ENCODE measurements at regions not wholly inside any gene's neighbourhood (a gene's known extent, or its start where the extent isn't known, plus 50 kb on each side); places are given as distances from the start of the nearest gene placed in this dataset.

GRCh38 chr13:88675347-88675996, 1004.3 kb downstream of the SLITRK5 start (continued):
- no peak for TF ChIP-seq RERE (CRISPR knock-in tag; IDR thresholded peaks at IDR 0.05; ENCODE audit: borderline replicate concordance)
- TF ChIP-seq, protein P1, sequence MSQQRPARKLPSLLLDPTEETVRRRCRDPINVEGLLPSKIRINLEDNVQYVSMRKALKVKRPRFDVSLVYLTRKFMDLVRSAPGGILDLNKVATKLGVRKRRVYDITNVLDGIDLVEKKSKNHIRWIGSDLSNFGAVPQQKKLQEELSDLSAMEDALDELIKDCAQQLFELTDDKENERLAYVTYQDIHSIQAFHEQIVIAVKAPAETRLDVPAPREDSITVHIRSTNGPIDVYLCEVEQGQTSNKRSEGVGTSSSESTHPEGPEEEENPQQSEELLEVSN (IDR thresholded peaks at IDR 0.05; ENCODE audit: borderline replicate concordance in 1 of 2, extremely low read depth in 1 of 2, insufficient read depth in 1 of 2, insufficient read length in 1 of 2, low read depth in 1 of 2, low read length in 1 of 2, poor library complexity in 1 of 2, severe bottlenecking in 1 of 2): no peak
- TF ChIP-seq RBM17 (IDR thresholded peaks at IDR 0.05; ENCODE audit: borderline replicate concordance, low read depth, low read length): no peak
- TF ChIP-seq BMI1 (IDR thresholded peaks at IDR 0.05; ENCODE audit: low read length): no peak
- no peak for TF ChIP-seq ZNF449 (CRISPR knock-in tag; IDR thresholded peaks at IDR 0.05)
- TF ChIP-seq MAZ (CRISPR knock-in tag; conservative IDR thresholded peaks at IDR 0.05 in 1 of 2, IDR thresholded peaks at IDR 0.05 in 1 of 2): no peak
- TF ChIP-seq NFATC3 (IDR thresholded peaks at IDR 0.05): no peak

All from K562 (cell line).